Neural progenitor cell (in vitro differentiated cells): ENCODE measurements at regions not wholly inside any gene's neighbourhood (a gene's known extent, or its start where the extent isn't known, plus 50 kb on each side); places are given as distances from the start of the nearest gene placed in this dataset.

ENCODE experiments used
- CTCF ChIP-seq: fragments of 200-600 bp; sonication (generic); IDR thresholded peaks from 2 replicates; pipeline ENCODE4 v1.5.1; 2017; ENCODE audit warnings: antibody characterized with exemption, mild to moderate bottlenecking
- EZH2 ChIP-seq: fragments of 200-600 bp; sonication (generic); IDR thresholded peaks from 2 replicates; pipeline ENCODE4 v1.6.1; 2017; ENCODE audit warnings: antibody characterized with exemption, mild to moderate bottlenecking, moderate library complexity

- TF ChIP-seq CTCF (no peak), EZH2 (no peak)
Measured at GRCh38 chrX:148422526-148422925, 77.9 kb upstream of the AFF2 start.
